NCI-H1930 (cell line): ENCODE measurements at regions not wholly inside any gene's neighbourhood (a gene's known extent, or its start where the extent isn't known, plus 50 kb on each side); places are given as distances from the start of the nearest gene placed in this dataset.

Experiments used
- DNase-seq, 2 experiments: peaks; one replicate each; lab custom pipeline; 2025; lab: John Stamatoyannopoulos, UW

DNA sequence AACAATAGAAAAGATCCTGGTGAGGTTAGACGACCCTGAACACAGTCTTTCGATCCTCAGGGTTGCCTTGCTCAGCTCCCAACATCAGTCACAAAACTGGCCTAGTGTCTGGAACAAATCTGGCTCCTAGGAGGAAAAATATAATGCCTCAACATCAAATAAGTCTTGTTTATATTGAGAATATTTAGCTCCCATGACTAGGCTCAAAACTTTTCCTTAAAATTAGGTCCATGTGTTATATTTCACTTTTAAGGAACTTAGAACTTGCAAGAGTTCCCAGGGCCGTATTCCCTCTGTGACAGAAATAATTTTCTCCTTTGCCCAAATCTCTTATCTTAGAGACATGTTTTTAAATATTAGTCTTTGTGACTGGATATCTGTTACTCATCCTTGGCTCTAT is 819.7 kb upstream of the ZEB2 start:
- no peak for DNase-seq

DNA sequence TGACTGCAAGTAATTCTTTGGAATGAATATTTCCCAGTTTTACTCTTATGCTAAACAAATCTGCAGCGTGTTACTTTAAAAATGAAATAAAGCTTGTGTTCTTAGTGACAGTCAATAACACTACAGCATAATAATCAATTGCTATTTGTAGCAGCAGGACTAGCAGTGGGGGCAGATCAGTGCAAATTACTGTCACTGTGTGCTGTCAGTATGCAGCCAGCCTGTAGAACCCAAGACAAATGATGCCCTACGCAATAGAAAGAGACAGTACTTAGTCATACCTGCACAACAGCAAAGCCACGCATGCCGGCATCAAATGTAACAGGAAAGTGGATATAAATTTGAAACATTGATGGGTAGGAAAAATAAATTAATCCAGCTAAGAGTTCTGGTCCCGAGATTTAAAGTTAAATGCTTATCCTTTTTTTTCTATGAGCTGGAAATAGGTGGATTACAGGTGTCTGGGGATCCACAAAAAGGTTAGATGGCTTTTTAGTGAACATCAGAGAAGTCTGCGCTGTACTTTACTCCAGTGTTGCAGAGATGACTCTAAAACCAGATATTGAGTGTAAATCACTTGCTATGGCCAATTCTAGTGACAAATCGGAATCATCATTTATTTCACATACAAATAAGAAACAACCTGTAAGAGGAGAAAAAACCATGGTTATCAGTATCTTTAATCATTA is 812.4 kb upstream of the ZEB2 start:
- no peak for DNase-seq

DNA sequence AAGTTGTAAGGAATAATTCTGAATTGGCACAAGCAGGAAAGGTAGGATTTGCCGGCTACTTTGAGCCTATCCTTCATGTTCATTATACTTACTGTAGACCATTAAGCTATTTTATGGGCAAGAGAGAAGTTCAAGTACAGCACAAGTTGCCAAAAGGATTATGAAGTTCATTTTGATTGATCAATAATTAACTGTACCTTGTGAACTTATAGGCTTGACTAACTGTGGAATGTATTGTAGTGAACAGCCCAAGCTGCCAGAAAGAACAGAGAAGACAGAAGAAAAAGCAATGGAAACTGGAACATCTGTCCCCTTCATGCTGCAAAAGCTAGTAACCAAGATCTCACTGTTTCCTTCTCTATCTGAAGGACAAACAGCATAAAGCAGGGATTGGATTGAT is 810.1 kb upstream of the ZEB2 start:
- DNase-seq, result no peak

DNA sequence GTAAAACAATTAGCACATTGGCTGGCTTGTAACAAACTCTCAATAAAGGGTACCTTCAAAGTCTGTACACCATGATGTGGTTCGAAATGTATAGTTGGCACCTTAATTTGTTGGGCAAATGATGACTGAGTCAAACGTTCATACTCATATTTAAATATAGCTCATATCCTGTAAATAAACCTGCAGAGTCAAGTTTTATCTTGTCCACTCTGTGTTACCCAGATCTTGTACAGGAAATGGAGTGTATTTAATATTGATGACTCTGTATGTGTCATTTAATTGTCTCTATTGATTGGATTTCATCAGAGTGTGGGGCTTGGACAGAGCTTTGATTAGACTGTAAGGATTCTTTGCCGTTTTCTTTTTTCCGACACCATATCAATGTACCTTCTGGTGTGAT is 805.6 kb upstream of the ZEB2 start:
- no peak for DNase-seq

DNA sequence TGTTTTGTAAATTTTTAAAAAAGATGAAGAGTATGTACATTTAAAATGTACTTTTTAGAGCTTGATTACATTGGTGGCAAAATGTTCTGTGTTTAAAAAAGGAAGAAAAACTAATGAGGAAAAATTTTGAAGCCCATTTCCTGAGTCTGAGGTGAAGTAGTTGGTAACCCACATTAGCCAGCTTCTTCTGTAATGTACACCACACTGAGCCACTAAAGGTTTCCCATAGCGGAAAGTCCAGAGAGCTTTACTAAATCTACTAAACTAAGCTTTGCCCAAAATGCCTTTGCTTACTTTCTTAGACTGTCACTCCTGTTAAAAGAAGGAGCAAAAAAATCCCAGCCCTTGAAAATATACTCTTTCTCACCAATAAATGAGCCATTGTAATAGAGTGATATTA is 804.8 kb upstream of the ZEB2 start:
- no peak for DNase-seq

DNA sequence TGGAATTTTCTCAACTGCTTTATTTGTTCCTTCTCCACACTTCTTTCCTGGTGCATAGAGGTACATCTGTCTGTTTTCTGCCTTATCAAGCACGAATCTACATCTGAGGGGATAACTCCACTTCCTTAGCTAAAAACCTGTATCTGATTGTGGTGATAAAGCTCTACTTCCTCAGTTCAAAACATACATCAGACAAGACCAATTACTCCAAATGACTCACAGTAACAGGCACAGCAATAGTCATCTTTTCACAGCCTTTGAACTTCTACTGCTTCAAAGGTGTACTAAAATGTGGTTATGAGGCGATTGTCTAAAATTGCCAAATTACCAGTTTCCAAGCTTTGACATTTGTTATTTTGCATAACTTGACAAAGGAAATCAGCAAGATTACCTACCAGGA is 803.6 kb upstream of the ZEB2 start:
- no peak for DNase-seq

DNA sequence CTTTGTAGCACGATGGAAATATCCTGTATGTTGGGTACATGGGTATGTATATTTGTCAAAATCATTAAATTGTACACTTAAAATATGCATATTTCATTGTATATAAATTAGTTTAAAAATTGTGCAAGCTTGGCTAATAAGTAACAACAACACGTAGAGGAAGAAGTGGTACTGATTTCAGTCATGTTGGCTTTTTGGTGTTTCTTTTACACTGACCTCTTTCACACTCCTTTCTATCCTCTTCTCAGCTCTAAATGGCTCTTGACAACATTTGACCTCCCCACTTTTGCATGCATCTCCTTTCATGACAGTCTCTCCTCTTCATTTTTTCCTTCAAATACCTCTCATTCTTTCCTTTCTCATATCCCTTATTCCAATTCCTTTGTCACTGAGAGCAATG is 801.4 kb upstream of the ZEB2 start:
- no peak for DNase-seq

DNA sequence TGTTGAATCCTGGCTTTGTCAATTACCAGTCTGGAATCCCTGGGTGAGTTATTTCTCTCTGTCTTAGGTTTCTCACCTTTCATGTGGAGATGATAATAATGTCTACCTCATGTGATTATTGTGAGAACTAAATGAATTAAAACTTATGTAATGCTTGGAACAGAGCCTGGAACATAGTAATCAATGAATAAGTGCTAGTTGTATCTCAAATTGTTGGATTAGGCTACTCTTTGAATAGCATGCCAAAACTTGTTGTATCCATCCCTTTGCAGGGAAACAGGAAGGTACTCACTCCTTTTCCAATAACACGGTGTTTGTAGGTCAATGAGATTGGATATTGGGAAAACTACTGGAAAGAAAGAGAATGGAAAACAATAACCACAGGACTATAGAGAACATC is 796.6 kb upstream of the ZEB2 start:
- no peak for DNase-seq

DNA sequence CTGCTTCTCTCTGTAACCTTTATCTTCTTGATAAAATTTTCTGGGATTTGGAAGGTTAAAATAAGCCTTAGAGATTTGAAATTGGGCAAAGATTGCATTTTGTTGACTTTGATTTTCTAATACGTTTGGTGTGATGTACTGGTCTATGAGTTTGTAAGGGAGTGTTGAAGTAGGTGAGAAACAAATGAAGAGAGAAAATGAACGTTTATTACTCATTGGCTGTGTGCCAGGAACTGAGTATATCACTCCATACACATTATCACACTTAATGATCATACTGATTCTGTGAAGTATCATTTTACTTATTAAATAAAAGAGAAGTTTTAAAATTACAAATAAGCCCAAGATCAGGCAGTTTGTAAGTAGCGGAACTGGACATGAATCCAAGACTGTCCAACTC is 795.1 kb upstream of the ZEB2 start:
- no peak for DNase-seq

DNA sequence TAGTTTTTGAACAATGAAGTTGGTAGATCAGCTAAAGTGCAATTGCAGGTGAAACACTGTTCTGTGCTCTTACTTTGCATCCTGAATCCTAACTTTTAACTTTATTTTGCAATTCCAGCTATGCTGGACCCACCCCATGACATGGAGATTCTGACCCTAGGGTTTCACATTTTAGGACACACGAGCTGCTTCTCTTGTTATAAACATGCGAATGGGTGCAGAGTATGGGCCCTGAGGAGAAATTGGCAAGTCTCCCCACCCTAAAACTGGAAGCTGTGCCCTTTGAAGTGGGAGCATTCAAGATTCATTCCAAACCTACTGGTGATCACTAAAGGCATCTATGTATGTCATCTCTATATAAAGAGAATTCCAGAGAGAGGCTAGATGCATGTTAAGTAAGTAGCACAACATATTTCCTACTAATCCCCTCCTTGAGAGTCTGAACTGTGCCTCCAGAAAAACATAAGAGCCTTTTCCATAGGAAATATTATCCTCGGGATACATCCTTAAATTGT is 794.3 kb upstream of the ZEB2 start:
- DNase-seq, result no peak

DNA sequence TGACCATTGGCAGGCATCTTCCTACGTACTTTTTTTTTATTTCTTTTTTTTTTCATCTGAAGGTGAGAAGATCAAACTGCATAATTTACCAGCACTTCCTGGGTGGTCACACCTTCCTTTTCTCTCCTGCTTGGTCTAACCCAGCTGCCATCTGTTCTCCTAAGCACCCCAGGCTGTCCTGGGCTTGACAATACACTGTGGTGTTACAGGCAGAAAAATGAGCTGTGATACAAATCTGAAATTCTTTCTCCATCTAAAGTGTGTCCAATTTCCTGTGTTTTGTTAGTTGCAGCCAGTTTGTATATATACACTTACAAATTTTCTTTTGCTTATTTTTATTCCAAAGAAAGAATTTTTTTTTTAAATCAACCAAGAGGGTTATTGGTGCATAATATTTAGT is 786.0 kb upstream of the ZEB2 start:
- DNase-seq, result no peak

DNA sequence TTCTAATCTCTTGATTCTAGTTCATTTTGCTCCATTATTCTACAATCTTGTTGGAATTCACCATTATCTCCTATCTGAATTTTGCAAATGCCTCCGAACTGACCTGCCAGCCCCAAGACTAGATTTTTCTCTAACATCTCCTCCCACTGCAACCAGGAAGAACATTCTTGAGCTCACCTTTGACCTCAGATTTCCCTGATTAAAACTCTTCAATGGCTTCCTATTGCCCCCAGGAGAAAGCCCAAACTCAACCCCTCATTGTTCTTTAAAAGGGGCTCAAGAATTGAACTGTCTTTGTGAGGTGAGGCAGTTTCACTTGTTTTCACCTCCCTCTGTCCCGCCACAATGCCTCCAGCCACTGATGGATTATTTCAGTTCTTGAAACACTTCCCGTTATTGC is 784.6 kb upstream of the ZEB2 start:
- DNase-seq, result no peak

DNA sequence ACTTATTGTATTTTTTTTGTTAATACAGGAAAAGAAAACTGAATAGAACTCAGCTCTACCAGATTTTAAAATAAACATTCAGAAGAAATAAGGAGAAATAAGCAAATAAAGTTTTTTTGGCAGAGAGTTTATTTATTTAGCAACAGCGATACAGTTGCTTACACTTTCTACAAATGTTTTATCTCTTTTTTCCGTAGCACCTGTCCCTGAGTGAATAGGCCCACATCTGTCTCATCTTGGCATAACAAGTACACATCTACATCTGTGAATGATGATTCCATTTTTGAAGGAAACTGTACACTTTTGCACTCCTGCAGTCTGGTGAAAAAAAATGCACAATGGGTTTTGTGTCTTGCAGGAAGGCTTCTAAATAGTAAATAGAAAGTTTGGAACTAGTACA is 783.6 kb upstream of the ZEB2 start:
- no peak for DNase-seq

DNA sequence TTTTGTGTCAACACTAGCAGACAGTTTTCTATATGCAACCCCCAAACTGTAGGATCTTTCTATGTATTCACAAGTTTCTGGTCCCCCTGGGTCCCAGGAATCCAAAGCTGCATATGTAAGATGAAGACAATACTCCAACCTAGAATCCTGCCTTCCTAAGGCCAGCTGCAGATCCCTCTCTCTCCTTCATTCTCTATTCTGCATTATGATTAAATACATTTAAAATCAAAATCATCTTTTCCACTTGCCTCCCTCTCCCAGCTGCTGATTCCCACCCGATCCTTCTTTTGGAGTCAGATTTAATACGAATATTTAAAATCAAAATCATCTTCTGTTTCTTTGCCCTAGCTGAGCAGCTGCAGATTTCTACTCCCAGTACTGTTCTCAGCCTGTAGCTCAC is 783.0 kb upstream of the ZEB2 start:
- no peak for DNase-seq

DNA sequence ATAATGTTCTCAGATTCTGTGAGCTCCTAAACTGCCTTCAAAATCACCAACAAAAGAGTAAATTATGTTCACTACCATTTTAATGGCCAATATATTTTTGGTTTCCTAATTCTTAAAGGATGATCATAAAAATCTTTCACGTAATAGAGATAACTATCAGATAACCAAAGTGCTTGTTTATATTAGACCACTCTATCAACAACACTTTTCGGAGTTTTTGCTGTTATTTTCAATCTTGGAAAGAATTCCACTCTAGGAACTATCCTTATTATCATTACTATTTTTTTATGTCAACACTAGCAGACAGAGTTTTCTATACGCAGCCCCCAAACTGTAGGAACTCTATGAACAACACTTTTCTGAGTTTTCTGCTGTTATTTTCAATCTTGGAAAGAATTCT is 782.5 kb upstream of the ZEB2 start:
- no peak for DNase-seq

DNA sequence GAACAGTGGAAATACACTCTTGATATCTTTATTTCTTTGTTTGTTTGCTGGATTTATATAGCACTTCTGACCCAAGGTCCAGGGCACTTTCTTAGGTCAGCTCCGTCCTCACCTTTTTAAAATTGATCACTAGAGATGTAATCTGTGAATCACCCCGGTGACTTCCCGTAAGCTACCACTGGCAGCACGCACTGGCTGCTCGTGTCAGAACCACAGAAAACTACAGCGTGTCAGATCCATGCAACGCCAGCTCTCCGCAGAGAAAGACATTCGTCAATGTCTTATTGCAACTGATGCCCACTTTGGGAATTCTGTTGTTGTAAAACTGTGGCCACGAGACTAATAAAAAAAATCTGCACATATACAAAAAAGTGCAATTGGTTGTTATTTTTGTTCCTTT is 779.4 kb upstream of the ZEB2 start:
- no peak for DNase-seq

DNA sequence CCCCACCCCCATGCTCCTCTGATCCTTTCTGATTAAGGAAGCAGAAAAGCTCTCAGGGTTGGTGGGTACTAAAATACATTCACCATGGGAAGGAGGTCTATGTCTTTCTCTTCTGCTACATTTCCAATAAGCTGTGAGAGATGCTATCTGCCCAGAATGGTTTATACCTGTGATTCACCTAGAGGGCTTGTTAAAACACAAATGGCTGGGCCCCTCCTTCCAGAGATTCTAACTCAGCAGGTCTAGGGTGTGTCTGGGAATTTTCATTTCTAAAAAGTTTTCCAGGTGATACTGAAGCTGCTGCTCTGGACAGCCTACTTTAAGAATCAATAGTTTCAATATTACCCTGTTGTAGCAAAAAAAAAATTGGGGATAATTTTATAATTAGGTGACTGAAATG is 772.2 kb upstream of the ZEB2 start:
- no peak for DNase-seq

DNA sequence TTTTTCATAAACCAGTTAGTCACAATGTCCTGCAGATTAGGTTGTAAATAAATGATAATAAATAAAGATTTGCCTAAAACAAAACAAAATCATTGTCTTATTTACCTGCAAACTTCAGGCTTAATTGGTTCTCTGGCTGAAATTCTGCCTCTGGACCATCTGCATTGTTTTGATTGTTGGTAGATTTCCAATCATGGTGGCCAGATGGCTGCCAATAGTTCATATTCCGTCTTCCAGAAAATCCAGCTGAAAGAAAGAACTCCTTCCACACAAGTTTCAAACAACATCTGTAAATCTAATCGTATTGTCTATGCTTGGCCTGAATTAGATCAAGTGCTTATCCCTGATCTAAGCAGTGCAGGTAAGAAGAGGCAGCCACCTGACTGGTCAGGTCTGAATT is 771.1 kb upstream of the ZEB2 start:
- no peak for DNase-seq

DNA sequence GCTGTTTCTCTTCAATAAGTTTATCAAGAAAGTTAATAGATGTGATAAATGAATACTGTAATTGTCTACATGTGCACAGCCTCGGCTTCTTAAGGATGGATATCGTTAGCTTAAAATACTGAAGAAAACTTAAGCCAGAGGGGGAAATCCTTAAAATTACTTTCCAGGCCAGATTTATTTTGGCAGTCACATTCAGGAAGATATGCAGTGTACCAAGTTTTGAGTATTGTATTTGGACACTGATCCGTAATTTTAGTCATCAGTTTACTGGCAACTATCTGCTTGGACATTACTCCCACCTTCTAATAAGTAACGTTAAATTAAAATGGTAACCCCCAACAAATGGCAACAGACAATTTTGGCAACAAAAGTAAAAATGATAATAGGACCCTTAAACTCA is 770.0 kb upstream of the ZEB2 start:
- no peak for DNase-seq

DNA sequence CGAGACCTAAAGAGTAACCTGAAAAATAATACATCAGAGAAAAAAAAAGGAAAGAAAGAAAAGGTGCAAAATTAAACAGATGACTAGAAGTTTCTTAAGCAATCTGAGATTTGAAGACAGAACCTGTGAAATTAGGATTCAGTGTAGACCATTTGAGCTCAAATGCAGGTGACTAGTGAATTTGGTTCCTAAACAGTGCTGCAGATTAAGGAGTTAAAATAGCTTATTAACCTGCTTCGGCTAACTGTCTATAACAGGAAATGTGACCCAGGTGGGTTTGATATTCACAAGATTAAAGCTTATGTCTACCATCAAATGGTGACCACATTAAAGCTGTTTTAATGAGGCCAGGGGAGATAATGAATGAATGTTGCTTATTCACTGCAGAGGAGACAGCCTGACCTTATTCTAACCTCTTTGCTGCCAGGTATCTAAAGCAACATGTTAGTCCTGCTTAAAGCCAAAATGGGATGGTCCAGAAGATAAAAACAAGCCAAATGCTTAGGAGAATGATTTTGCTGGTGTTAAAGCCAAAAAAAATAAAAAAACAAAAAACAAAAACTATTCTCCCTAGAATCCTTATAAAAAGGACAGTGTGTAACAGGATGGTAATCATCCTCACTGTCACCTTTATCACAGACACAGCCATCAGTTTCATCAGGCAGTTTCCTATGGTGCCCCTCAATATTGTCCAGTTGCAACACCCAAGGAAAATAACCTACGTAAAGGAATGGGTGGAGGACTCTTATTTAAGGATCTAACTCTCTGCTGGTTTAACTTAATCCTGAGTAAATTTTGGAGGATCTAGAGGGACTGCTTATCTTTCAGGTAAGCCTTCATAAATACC is 769.0 kb upstream of the ZEB2 start:
- no peak for DNase-seq

DNA sequence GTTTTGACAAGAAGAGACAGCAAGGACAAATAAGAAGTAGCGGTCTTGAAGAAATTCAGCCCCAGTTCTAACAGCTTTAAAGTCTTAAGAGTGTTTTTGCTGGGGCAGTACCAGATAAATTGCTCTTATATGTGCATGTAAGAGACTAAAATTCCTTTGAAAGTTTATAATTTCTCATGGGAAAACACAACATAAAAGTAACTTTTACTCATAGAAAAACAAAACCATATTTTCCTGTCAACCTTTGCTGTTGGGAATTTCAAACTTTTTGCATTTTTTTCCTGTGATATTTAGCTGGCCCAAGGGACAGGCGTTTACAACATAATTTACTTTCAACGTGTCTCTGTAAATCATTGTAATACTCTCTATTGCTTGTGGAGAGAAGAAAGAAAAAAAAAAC is 767.8 kb upstream of the ZEB2 start:
- no peak for DNase-seq

DNA sequence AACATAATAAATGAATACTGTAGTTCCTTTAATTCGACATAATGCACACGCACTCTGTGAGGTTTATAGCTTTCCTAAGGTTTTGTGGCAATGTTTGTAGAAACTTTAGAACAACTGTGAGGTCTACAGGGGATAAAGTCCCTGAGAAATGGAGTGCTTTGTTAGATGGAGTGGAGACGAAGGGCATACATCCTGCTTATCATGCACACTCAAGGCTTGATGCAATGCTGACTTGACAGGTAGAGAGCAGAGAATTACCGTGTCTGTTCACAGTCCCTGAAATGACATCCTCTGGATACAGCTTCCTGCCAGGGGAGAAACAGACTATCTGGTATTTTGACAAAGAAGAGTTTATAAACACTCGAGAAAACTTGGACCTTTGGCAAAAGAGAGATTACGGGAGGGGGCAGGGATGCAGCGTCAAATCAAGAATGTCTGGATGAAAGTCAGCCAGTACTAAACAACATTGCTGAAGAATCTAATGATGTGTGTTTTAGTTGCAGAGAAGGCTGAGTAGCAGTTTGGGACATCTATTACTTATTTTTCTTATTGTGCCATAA is 766.9 kb upstream of the ZEB2 start:
- no peak for DNase-seq

DNA sequence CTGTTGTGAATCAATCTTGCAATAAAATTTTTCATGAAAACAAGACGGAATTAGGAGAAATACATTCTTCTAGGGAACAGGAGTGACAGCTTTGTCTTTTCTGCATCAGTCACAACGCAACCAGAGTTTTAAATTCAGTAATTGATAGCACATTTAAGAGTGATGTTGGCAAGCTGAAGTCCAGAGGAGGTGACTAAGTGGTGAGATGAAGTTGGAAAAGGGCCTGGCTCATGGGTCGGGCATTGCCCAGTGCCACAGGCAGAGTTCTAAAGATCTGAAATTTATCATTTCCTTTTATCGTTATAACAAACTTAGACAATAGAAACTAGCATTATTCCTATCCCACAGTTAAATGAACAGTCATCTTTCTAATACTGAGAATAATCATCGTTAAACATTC is 764.6 kb upstream of the ZEB2 start:
- no peak for DNase-seq
